Neural progenitor cell (in vitro differentiated cells): ENCODE measurements at regions not wholly inside any gene's neighbourhood (a gene's known extent, or its start where the extent isn't known, plus 50 kb on each side); places are given as distances from the start of the nearest gene placed in this dataset.

Experiments used
- DNase-seq: peaks from one replicate; pipeline ENCODE4 v3.0.0-alpha.2; 2016; ENCODE audit warnings: low spot score
- H2AFZ ChIP-seq: fragments of 200-600 bp; sonication (generic); replicated peaks from 2 replicates; pipeline ENCODE4 v1.6.1; 2016; ENCODE audit warnings: antibody characterized with exemption
- H3F3A ChIP-seq: fragments of 200-600 bp; sonication (generic); 2 replicates; pipeline ENCODE4 v1.6.1; 2016; ENCODE audit warnings: antibody characterized with exemption, low read depth
- H3K27ac ChIP-seq: fragments of 200-600 bp; sonication (generic); 2 replicates; pipeline ENCODE4 v1.5.1; 2016; ENCODE audit warnings: mild to moderate bottlenecking
- H3K27me3 ChIP-seq: fragments of 200-600 bp; sonication (generic); 2 replicates; pipeline ENCODE4 v1.6.1; 2016; ENCODE audit warnings: mild to moderate bottlenecking, moderate library complexity
- H3K36me3 ChIP-seq: fragments of 200-600 bp; sonication (generic); 2 replicates; pipeline ENCODE4 v1.5.1; 2016
- H3K4me1 ChIP-seq: fragments of 200-600 bp; sonication (generic); 2 replicates; pipeline ENCODE4 v1.6.1; 2016; ENCODE audit warnings: mixed run types
- H3K4me2 ChIP-seq: fragments of 200-600 bp; sonication (generic); 2 replicates; pipeline ENCODE4 v1.6.1; 2016
- H3K4me3 ChIP-seq: fragments of 200-600 bp; sonication (generic); 2 replicates; pipeline ENCODE4 v1.5.1; 2016
- H3K79me2 ChIP-seq: fragments of 200-600 bp; sonication (generic); 2 replicates; pipeline ENCODE4 v1.6.1; 2016; ENCODE audit warnings: low read depth
- H3K9ac ChIP-seq: fragments of 200-600 bp; sonication (generic); 2 replicates; pipeline ENCODE4 v1.6.1; 2016
- H3K9me3 ChIP-seq: fragments of 200-600 bp; sonication (generic); 2 replicates; pipeline ENCODE4 v1.5.1; 2016; ENCODE audit warnings: low read depth
- H4K20me1 ChIP-seq: fragments of 200-600 bp; sonication (generic); 2 replicates; pipeline ENCODE4 v1.6.1; 2016; ENCODE audit warnings: low read depth
- H3K27ac Mint-ChIP-seq: 3 replicates; pipeline ENCODE4 v1.8.0; 2021; ENCODE audit warnings: mixed read lengths
- H3K27me3 Mint-ChIP-seq: 2 replicates; pipeline ENCODE4 v1.8.0; 2022; ENCODE audit warnings: low read depth, mild to moderate bottlenecking, inconsistent platforms, moderate library complexity, mixed read lengths; ENCODE audit not compliant: insufficient read depth
- H3K36me3 Mint-ChIP-seq: 3 replicates; pipeline ENCODE4 v1.8.0; 2021; ENCODE audit warnings: mixed read lengths
- H3K4me1 Mint-ChIP-seq: 3 replicates; pipeline ENCODE4 v1.8.0; 2021; ENCODE audit warnings: mixed read lengths
- H3K4me3 Mint-ChIP-seq: 3 replicates; pipeline ENCODE4 v1.8.0; 2021; ENCODE audit warnings: mild to moderate bottlenecking, moderate library complexity, mixed read lengths
- H3K9me3 Mint-ChIP-seq: 3 replicates; pipeline ENCODE4 v1.8.0; 2020; ENCODE audit warnings: mixed read lengths
- CTCF ChIP-seq: fragments of 200-600 bp; sonication (generic); IDR thresholded peaks from 2 replicates; pipeline ENCODE4 v1.5.1; 2017; ENCODE audit warnings: antibody characterized with exemption, mild to moderate bottlenecking
- EZH2 ChIP-seq: fragments of 200-600 bp; sonication (generic); IDR thresholded peaks from 2 replicates; pipeline ENCODE4 v1.6.1; 2017; ENCODE audit warnings: antibody characterized with exemption, mild to moderate bottlenecking, moderate library complexity
- EZH2phosphoT487 ChIP-seq: fragments of 200-600 bp; sonication (generic); IDR thresholded peaks from 2 replicates; pipeline ENCODE4 v1.6.1; 2017; ENCODE audit warnings: antibody characterized with exemption

GRCh38 chr10:69731184-69731583, 70.5 kb upstream of the COL13A1 start:
- H3K27ac ChIP-seq: no peak overlapping the region
- DNase-seq: no peak
- TF ChIP-seq EZH2phosphoT487 (no peak), CTCF (no peak), EZH2 (no peak)

GRCh38 chr10:69731698-69732097, 70.0 kb upstream of the COL13A1 start:
- peaks cover 19% of the 10 kb centered on the region for H3K4me1 Mint-ChIP-seq
- H3K36me3 ChIP-seq: no peaks in the 10 kb centered on the region
- H3F3A ChIP-seq: no peaks in the 10 kb centered on the region
- no peak overlapping the region for H3K27ac ChIP-seq
- H3K4me3 ChIP-seq: no peak overlapping the region
- no peak overlapping the region for H3K27ac Mint-ChIP-seq
- H2AFZ ChIP-seq: no peak overlapping the region
- H4K20me1 ChIP-seq: no peaks in the 10 kb centered on the region
- no peak overlapping the region for H3K9ac ChIP-seq
- no peaks in the 10 kb centered on the region for H3K9me3 Mint-ChIP-seq
- H3K4me1 ChIP-seq: peaks cover 5% of the 10 kb centered on the region
- H3K27me3 Mint-ChIP-seq: peaks cover 6% of the 10 kb centered on the region
- no peak overlapping the region for H3K4me2 ChIP-seq
- DNase-seq: no peak
- H3K79me2 ChIP-seq: no peaks in the 10 kb centered on the region
- TF ChIP-seq CTCF: no peak
- no peak for TF ChIP-seq EZH2
- TF ChIP-seq EZH2phosphoT487: no peak
- H3K36me3 Mint-ChIP-seq: no peaks in the 10 kb centered on the region
- H3K27me3 ChIP-seq: no peaks in the 10 kb centered on the region
- no peaks in the 10 kb centered on the region for H3K9me3 ChIP-seq
- no peak overlapping the region for H3K4me3 Mint-ChIP-seq

More at GRCh38 chr10:69731184-69731583, 70.5 kb upstream of the COL13A1 start:
- Mint-ChIP-seq H3K36me3 (no peaks in the 10 kb centered on the region), H3K27me3 (peaks cover 6% of the 10 kb centered on the region), H3K27ac (no peak overlapping the region), H3K4me3 (no peak overlapping the region), H3K9me3 (no peaks in the 10 kb centered on the region), H3K4me1 (peaks cover 19% of the 10 kb centered on the region)
- no peaks in the 10 kb centered on the region for H3F3A ChIP-seq
- no peak overlapping the region for H3K9ac ChIP-seq
- peaks cover 5% of the 10 kb centered on the region for H3K4me1 ChIP-seq
- H4K20me1 ChIP-seq: no peaks in the 10 kb centered on the region
- no peaks in the 10 kb centered on the region for H3K36me3 ChIP-seq
- H3K4me3 ChIP-seq: no peak overlapping the region
- no peaks in the 10 kb centered on the region for H3K27me3 ChIP-seq
- H2AFZ ChIP-seq: no peak overlapping the region
- H3K9me3 ChIP-seq: no peaks in the 10 kb centered on the region
- H3K79me2 ChIP-seq: no peaks in the 10 kb centered on the region
- no peak overlapping the region for H3K4me2 ChIP-seq

- Histone ChIP-seq H4K20me1 (no peaks in the 10 kb centered on the region), H2AFZ (no peak overlapping the region), H3K4me2 (no peak overlapping the region), H3K27me3 (no peaks in the 10 kb centered on the region), H3K4me3 (no peak overlapping the region), H3K36me3 (no peaks in the 10 kb centered on the region), H3K9ac (no peak overlapping the region), H3K9me3 (no peaks in the 10 kb centered on the region), H3K27ac (no peak overlapping the region), H3F3A (no peaks in the 10 kb centered on the region), H3K4me1 (peaks cover 5% of the 10 kb centered on the region), H3K79me2 (no peaks in the 10 kb centered on the region)
- peaks cover 19% of the 10 kb centered on the region for H3K4me1 Mint-ChIP-seq
- TF ChIP-seq CTCF (no peak), EZH2phosphoT487 (no peak), EZH2 (no peak)
- no peaks in the 10 kb centered on the region for H3K36me3 Mint-ChIP-seq
- H3K9me3 Mint-ChIP-seq: no peaks in the 10 kb centered on the region
- no peak overlapping the region for H3K27ac Mint-ChIP-seq
- DNase-seq: no peak
- no peak overlapping the region for H3K4me3 Mint-ChIP-seq
- peaks cover 6% of the 10 kb centered on the region for H3K27me3 Mint-ChIP-seq
Measured at GRCh38 chr10:69732147-69732825, 69.4 kb upstream of the COL13A1 start.
